HUDEP-2 (cell line): ENCODE measurements at regions not wholly inside any gene's neighbourhood (a gene's known extent, or its start where the extent isn't known, plus 50 kb on each side); places are given as distances from the start of the nearest gene placed in this dataset.
"Not testable (repeated sequence)": the region's sequence is repeated elsewhere in the genome, so short reads cannot be mapped to it uniquely, and the experiment has no call there.

Source experiments
- DNase-seq, 76 experiments: peaks; one replicate each; lab custom pipeline; 2025; ENCODE audit not compliant: unreplicated experiment in 76 of 76; lab: John Stamatoyannopoulos, UW

GRCh38 chr2:53543083-53543482 lies 224.5 kb upstream of the CHAC2 start:
- no peak for DNase-seq

GRCh38 chr2:53536583-53537361 lies 230.8 kb upstream of the CHAC2 start:
- no peak for DNase-seq

- no peak for DNase-seq
Observed at GRCh38 chr2:53535234-53535840, 232.3 kb upstream of the CHAC2 start.

DNA sequence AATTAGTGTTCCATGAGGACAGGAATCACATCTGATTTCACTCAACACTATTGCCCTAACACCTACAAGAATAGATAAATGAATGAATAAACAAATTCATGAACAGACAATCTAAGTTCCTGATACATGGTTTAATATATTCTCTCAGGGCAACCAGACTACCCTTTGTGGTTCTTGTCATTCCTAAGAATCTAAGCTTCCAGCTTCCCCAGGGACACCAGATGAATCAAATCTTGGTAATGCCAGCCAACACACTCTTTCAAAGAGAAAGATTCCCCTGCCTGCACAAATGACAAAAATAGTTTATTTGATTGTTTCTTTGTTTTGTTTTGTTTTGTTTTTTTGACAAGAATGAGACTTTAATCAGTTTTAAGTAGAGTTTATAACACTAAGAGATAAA lies 237.5 kb upstream of the CHAC2 start:
- DNase-seq, result no peak

GRCh38 chr2:53527056-53527455 lies 240.5 kb upstream of the CHAC2 start:
- DNase-seq, result peak in 61 of 76 experiments; percentile 1 to 88 (median 36)

- DNase-seq, result no peak
Observed at GRCh38 chr2:53519918-53520841, 247.4 kb upstream of the CHAC2 start.

- DNase-seq, result no peak
Observed at GRCh38 chr2:53517406-53517805, 250.2 kb upstream of the CHAC2 start.

- DNase-seq, result no peak
Observed at GRCh38 chr2:53516650-53517049, 251.0 kb upstream of the CHAC2 start.

DNA sequence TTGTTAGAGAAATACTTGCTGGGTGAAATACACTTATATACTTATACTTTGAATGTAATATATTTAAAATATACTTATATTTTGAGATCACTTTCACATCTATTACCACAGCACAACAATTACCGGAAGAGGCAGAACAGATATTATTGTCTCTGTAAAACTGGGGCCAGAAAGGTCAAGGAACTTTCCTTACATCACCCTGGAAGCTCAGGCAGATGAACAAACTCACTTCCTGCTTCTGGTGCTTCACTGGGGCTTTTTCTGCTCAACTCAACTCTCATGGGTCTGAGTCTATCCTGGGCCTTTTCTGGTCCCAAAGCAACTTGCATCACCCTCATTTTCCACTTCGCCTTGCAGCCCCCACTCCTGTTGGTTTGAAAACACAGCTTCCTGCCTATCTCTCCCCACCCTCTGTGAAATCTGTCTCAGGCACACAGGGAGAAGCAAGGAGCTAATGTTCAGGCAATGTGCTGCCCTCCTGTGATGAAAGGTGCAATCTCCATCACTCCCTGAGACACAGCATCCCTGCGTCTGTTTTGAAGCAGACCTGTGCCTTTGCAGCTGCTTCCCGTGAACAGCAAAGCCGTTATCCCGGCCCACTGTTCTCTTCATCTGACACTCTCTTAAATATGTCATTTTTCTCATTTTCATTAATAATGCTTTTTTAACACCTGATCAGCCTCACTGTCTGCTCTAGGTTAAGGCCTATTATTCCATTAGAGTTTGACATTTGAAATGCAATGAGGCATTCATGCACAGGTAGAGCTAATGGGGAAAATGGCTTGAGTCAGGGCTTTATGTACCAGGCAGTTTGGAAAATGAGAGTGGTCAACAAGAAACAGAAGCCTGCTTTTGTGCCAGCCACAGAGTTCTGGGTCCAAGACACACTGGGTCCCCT lies 251.9 kb upstream of the CHAC2 start:
- DNase-seq, result no peak

GRCh38 chr2:53513167-53513666 lies 254.4 kb upstream of the CHAC2 start:
- DNase-seq, result no peak

DNA sequence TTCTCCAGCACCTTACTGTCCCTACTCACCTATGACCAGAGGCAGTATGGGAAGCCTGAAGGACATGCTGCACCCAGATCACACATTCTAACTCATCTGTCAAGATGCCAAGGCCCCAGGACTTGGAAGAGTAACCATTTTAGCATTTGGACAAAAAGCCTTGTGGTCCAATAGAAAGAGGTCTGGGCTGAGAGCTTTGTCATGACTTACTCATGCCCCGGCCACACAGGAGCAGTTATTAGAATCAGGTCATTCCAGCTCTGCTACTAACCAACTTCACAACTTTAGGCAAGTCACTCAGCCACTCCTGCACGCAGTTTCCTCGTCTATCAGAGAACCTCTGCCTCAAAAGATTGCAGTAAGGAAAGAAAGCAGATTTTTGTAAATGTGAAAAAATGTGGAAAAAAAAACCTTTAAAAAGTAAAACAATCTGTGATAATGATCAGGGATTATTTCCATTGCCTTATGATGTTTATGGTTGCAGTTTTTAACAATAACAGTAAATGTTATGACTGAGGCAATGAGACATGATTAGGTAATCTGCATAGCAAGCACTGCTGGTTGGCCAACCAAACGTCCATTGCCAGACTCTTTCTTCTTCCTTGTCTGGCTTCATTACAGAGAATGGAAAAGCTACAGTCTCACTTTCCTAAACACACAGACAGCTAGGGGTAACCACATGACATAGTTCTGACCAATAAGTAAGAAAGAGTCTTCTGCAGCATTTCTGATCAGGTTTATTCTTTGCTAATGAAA lies 255.4 kb upstream of the CHAC2 start:
- DNase-seq, result no peak

- DNase-seq, result no peak
Observed at GRCh38 chr2:53511549-53511948, 256.1 kb upstream of the CHAC2 start.

- DNase-seq, result no peak
Observed at GRCh38 chr2:53510401-53510800, 257.2 kb upstream of the CHAC2 start.

GRCh38 chr2:53509831-53510388 lies 257.7 kb upstream of the CHAC2 start:
- no peak for DNase-seq

DNA sequence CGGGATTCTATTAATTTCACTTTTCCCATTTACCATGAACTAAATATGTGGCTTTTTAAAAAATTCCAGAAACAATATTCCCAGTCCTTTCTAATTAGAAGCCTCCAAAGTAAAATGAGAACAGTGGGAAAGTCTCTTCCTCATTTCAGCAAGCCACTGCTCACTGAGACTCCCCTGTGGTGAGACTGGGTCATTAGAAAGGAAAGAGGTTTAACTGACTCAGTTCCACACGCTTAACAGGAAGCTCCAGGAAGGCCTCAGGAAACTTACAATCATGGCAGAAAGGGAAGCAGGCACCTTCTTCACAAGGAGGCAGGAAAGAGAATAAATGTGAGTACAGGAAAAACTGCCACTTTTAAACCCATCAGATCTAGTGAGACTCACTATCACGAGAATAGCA lies 258.9 kb upstream of the CHAC2 start:
- no peak for DNase-seq

DNA sequence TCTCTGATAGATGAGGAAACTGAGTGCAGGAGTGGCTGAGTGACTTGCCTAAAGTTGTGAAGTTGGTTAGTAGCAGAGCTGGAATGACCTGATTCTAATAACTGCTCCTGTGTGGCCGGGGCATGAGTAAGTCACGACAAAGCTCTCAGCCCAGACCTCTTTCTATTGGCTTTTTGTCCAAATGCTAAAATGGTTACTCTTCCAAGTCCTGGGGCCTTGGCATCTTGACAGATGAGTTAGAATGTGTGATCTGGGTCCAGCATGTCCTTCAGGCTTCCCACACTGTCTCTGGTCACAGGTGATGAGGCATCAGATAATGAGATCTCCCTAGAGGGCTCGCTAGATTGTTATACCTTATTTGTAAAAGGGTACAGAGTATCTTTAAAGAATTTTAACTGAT lies 260.5 kb upstream of the CHAC2 start:
- DNase-seq, result not testable (repeated sequence)

- DNase-seq, result no peak
Observed at GRCh38 chr2:53505826-53506225, 261.8 kb upstream of the CHAC2 start.

DNA sequence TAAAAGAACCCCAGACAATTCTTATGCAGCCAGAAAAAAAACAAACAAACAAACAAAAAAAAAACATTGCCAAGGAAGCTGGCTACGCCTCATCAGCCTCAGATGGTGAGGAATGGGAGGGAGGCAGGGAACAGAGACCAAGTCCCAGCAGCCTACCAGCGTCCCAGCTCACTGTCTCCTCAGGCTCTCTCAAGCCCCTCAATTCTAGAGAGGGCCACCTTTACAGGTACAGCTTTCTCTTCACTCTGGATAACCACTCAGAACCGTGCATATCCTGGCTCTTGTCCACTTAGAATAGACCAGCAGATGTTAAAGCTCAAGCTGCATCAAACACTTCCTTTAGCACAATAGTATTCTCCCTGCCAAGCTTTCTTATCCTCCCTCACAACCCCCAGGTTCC lies 263.1 kb upstream of the CHAC2 start:
- DNase-seq, result no peak

GRCh38 chr2:53500181-53500580 lies 267.4 kb upstream of the CHAC2 start:
- DNase-seq, result no peak
